CD8-positive, alpha-beta memory T cell (primary cell): ENCODE measurements at regions not wholly inside any gene's neighbourhood (a gene's known extent, or its start where the extent isn't known, plus 50 kb on each side); places are given as distances from the start of the nearest gene placed in this dataset.
"Not testable (repeated sequence)": the region's sequence is repeated elsewhere in the genome, so short reads cannot be mapped to it uniquely, and the experiment has no call there.

Experiments
- CTCF ChIA-PET: fragments of 350-600 bp; sonication (Branson Sonifier 250); formaldehyde crosslinking; loops from one replicate; lab custom pipeline; 2021; ENCODE audit warnings: antibody characterized with exemption; lab: Charles Lee
- POLR2A ChIA-PET: fragments of 350-600 bp; sonication (Branson Sonifier 250); formaldehyde crosslinking; loops from one replicate; lab custom pipeline; 2021; ENCODE audit warnings: antibody characterized with exemption; lab: Charles Lee
- DNase-seq, 5 donors: peaks; one replicate each; pipeline versions ENCODE4 v3.0.0 to v3.0.0-alpha.2; 2020 to 2022; ENCODE audit warnings: mixed read lengths in 1 of 5
- H3K27ac ChIP-seq: one replicate; pipeline ENCODE4 v1.7.0; 2013; ENCODE audit warnings: low read depth, mild to moderate bottlenecking, low read length, moderate library complexity
- H3K27me3 ChIP-seq: 2 replicates; pipeline ENCODE4 v1.7.0; 2013; ENCODE audit warnings: low read length, mild to moderate bottlenecking; ENCODE audit not compliant: insufficient read depth, poor library complexity, severe bottlenecking
- H3K36me3 ChIP-seq: 2 replicates; pipeline ENCODE4 v1.7.0; 2013; ENCODE audit warnings: mild to moderate bottlenecking, low read length, moderate library complexity; ENCODE audit not compliant: insufficient read depth
- H3K4me1 ChIP-seq: 2 replicates; pipeline ENCODE4 v1.7.0; 2013; ENCODE audit warnings: mild to moderate bottlenecking, low read length, moderate library complexity; ENCODE audit not compliant: insufficient read depth
- H3K4me3 ChIP-seq: 2 replicates; pipeline ENCODE4 v1.7.0; 2013; ENCODE audit warnings: mild to moderate bottlenecking, low read length
- H3K9me3 ChIP-seq: 2 replicates; pipeline ENCODE4 v1.7.0; 2013; ENCODE audit warnings: mild to moderate bottlenecking, low read length
- H3K27ac Mint-ChIP-seq, 8 donors: one replicate each; pipeline ENCODE4 v1.8.0; 2020 to 2021; ENCODE audit warnings: mixed read lengths in 8 of 8, mild to moderate bottlenecking in 6 of 8, inconsistent platforms in 3 of 8, moderate library complexity in 3 of 8
- H3K27me3 Mint-ChIP-seq, 2 donors: one replicate each; pipeline ENCODE4 v1.8.0; 2020 to 2021; ENCODE audit warnings: mixed read lengths in 2 of 2, mild to moderate bottlenecking in 1 of 2, moderate library complexity in 1 of 2
- H3K36me3 Mint-ChIP-seq, 3 donors: one replicate each; pipeline ENCODE4 v1.8.0; 2020 to 2021; ENCODE audit warnings: mixed read lengths in 3 of 3, inconsistent platforms in 1 of 3, mild to moderate bottlenecking in 1 of 3
- H3K4me1 Mint-ChIP-seq, 3 donors: one replicate each; pipeline ENCODE4 v1.8.0; 2020 to 2021; ENCODE audit warnings: mixed read lengths in 3 of 3, inconsistent platforms in 1 of 3, mild to moderate bottlenecking in 1 of 3
- H3K4me3 Mint-ChIP-seq, 7 donors: one replicate each; pipeline ENCODE4 v1.8.0; 2020 to 2021; ENCODE audit warnings: mixed read lengths in 7 of 7, mild to moderate bottlenecking in 6 of 7, moderate library complexity in 4 of 7, inconsistent platforms in 2 of 7
- H3K9me3 Mint-ChIP-seq, 5 donors: one replicate each; pipeline ENCODE4 v1.8.0; 2020 to 2022; ENCODE audit warnings: mixed read lengths in 5 of 5, mild to moderate bottlenecking in 3 of 5, moderate library complexity in 2 of 5, inconsistent platforms in 1 of 5

DNA sequence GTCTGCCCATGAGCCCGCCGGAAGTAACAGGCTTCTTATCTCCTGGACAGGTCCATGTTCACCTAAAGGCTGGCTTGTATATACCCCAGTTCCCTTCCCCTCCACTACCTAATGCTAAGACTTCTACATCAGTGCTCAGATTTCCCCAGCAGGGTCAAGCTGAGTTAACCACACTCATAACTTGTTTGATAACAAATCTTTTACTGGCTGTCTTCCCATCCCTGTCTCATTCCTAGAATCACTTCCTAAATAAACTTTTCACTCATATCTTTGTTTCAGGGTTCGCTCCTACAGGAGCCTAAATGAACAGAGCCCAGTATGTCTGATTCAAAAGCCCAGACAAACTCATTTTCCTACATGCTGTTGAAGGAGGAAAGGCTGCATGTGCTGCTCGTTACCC lies 94.0 kb upstream of the SOX11 start:
- H3K4me1 Mint-ChIP-seq, result no peaks in the 10 kb centered on the region
- H3K27ac Mint-ChIP-seq, result no peak overlapping the region
- POLR2A ChIA-PET, result no interaction called here
- no peaks in the 10 kb centered on the region for H3K27me3 ChIP-seq
- no peak overlapping the region for H3K4me3 Mint-ChIP-seq
- H3K36me3 ChIP-seq, result no peaks in the 10 kb centered on the region
- CTCF ChIA-PET, result no interaction called here
- no peak overlapping the region for H3K27ac ChIP-seq
- H3K4me3 ChIP-seq, result no peak overlapping the region
- no peaks in the 10 kb centered on the region for H3K4me1 ChIP-seq
- no peak for DNase-seq
- no peaks in the 10 kb centered on the region for H3K27me3 Mint-ChIP-seq
- H3K36me3 Mint-ChIP-seq, result no peaks in the 10 kb centered on the region
- peaks cover 0 to 6% (median 3%) of the 10 kb centered on the region in 5 donors for H3K9me3 Mint-ChIP-seq
- no peaks in the 10 kb centered on the region for H3K9me3 ChIP-seq

DNA sequence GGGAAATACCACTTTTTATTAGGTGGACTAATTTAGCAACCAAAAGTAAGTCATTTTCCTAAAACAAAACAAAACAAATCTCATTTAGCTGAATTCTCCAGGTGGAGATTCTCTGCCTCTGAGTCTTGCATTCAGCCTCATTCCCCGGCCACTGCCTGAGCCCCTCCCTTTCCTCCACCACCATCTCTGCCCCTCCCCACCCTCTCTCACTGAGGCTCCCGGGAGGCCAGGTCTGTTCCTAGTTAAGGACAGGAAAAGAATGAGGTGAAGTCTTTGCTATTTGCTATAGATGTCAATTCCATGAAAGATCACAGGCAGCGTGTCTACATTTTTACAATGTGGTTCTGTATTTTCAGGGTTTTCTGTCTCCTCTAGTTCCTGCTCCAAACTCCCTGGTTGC lies 83.0 kb upstream of the SOX11 start:
- no peak overlapping the region for H3K4me3 Mint-ChIP-seq
- no peak for DNase-seq
- CTCF ChIA-PET, result no interaction called here
- Histone ChIP-seq H3K27me3 (no peaks in the 10 kb centered on the region), H3K4me3 (no peak overlapping the region), H3K4me1 (no peaks in the 10 kb centered on the region), H3K27ac (no peak overlapping the region), H3K9me3 (no peaks in the 10 kb centered on the region), H3K36me3 (no peaks in the 10 kb centered on the region)
- H3K27me3 Mint-ChIP-seq, result no peaks in the 10 kb centered on the region
- H3K36me3 Mint-ChIP-seq, result no peaks in the 10 kb centered on the region
- no peaks in the 10 kb centered on the region for H3K4me1 Mint-ChIP-seq
- POLR2A ChIA-PET, result no interaction called here
- H3K27ac Mint-ChIP-seq, result no peak overlapping the region
- peaks cover 0 to 18% (median 13%) of the 10 kb centered on the region in 5 donors for H3K9me3 Mint-ChIP-seq

DNA sequence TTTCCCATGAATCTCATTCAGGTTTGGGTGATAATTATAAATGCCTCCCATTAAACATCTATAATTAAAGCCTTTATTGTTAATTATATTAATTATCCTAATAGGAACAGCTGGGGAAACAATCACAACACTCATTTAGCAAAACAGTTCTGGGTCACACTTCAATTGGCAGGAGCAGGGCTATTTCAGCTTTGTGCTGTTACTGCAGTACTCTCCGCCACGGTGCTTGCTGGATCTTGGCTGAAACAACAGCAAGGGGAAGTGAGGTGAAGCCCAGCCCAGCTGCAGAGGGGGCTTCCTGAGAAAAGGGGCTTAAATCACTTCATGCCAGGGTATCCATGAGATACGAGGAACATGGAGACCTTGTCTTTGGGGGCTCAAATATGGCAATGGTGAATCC lies 79.5 kb upstream of the SOX11 start:
- Histone ChIP-seq H3K27ac (no peak overlapping the region), H3K36me3 (no peaks in the 10 kb centered on the region), H3K4me3 (no peak overlapping the region), H3K4me1 (no peaks in the 10 kb centered on the region), H3K9me3 (no peaks in the 10 kb centered on the region), H3K27me3 (no peaks in the 10 kb centered on the region)
- DNase-seq, result no peak
- no peak overlapping the region for H3K4me3 Mint-ChIP-seq
- no peaks in the 10 kb centered on the region for H3K27me3 Mint-ChIP-seq
- CTCF ChIA-PET, result no interaction called here
- no peaks in the 10 kb centered on the region for H3K4me1 Mint-ChIP-seq
- POLR2A ChIA-PET, result no interaction called here
- H3K36me3 Mint-ChIP-seq, result no peaks in the 10 kb centered on the region
- H3K27ac Mint-ChIP-seq, result no peak overlapping the region
- peaks cover 4 to 13% (median 12%) of the 10 kb centered on the region in 5 donors for H3K9me3 Mint-ChIP-seq

DNA sequence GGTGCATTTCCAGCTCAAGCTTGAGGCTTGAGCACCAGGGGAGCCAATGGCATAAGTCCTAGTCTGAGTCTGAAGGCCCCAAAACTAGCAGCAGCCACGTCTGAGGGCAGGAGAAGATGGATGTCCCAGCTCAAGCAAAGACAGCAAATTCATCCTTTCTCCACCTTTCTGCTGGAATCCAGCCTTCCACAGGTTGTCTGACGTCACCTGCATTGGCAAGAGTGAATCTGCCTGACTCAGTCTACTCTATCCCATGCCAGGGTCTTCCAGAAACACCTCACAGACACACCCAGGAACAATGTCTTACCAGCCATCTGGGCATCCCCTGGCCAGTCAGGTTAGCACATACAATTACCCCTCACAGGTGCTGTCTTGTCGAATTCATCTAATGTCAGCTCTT lies 76.2 kb upstream of the SOX11 start:
- no peaks in the 10 kb centered on the region for H3K4me1 Mint-ChIP-seq
- Histone ChIP-seq H3K4me1 (no peaks in the 10 kb centered on the region), H3K9me3 (no peaks in the 10 kb centered on the region), H3K36me3 (no peaks in the 10 kb centered on the region), H3K4me3 (no peak overlapping the region), H3K27me3 (no peaks in the 10 kb centered on the region), H3K27ac (no peak overlapping the region)
- no peaks in the 10 kb centered on the region for H3K27me3 Mint-ChIP-seq
- CTCF ChIA-PET, result no interaction called here
- no peak overlapping the region for H3K4me3 Mint-ChIP-seq
- no peaks in the 10 kb centered on the region for H3K36me3 Mint-ChIP-seq
- POLR2A ChIA-PET, result no interaction called here
- H3K9me3 Mint-ChIP-seq, result peaks cover 1 to 11% (median 10%) of the 10 kb centered on the region in 5 donors
- no peak for DNase-seq
- no peak overlapping the region for H3K27ac Mint-ChIP-seq

DNA sequence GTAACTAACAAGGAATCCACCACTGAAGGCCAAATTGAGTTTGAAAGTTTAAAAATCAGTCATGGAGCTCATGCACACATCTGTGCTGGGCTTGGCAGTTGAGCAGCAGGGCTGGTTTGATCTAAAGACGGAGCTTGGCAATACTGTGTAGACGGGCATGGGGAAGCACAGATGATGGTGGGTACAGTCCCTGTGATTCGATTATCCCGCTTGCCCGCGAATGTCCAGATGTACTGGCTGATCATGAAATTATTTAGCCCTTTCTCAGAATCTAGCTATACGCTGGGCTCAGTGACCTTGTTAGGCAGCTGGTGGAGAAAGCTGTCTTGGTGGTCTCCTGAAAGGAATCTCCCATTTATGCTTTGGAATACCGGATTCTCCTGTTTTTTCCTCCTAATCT lies 74.8 kb upstream of the SOX11 start:
- H3K27me3 Mint-ChIP-seq, result no peaks in the 10 kb centered on the region
- Histone ChIP-seq H3K27me3 (no peaks in the 10 kb centered on the region), H3K4me3 (no peak overlapping the region), H3K36me3 (no peaks in the 10 kb centered on the region), H3K27ac (no peak overlapping the region), H3K4me1 (no peaks in the 10 kb centered on the region), H3K9me3 (no peaks in the 10 kb centered on the region)
- ChIA-PET CTCF (no interaction called here), POLR2A (no interaction called here)
- no peak for DNase-seq
- H3K4me1 Mint-ChIP-seq, result no peaks in the 10 kb centered on the region
- no peak overlapping the region for H3K4me3 Mint-ChIP-seq
- no peak overlapping the region for H3K27ac Mint-ChIP-seq
- peaks cover 0 to 9% (median 7%) of the 10 kb centered on the region in 5 donors for H3K9me3 Mint-ChIP-seq
- H3K36me3 Mint-ChIP-seq, result no peaks in the 10 kb centered on the region

DNA sequence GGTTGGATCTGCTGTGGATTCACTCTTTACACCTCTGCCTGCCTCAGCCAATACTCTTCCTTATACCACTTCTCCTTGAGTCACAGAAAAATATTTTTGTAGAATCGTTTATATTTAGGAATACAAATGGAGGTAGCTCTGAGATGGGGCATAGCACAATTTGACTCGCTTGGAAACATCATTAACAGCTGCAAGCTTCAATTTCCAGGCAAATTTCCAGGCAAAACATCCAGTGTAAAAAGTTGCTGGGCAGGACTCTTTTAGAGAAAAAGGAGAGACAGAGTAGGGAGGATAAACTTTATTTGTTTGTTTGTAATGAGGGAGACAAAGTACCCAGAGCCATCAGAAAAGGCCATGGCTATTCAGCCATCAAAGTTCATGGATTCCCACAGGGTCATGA lies 74.4 kb upstream of the SOX11 start:
- no peak overlapping the region for H3K4me3 Mint-ChIP-seq
- Histone ChIP-seq H3K27ac (no peak overlapping the region), H3K4me1 (no peaks in the 10 kb centered on the region), H3K27me3 (no peaks in the 10 kb centered on the region), H3K36me3 (no peaks in the 10 kb centered on the region), H3K4me3 (no peak overlapping the region), H3K9me3 (no peaks in the 10 kb centered on the region)
- no peak overlapping the region for H3K27ac Mint-ChIP-seq
- no peaks in the 10 kb centered on the region for H3K36me3 Mint-ChIP-seq
- H3K27me3 Mint-ChIP-seq, result no peaks in the 10 kb centered on the region
- peaks cover 0 to 9% (median 7%) of the 10 kb centered on the region in 5 donors for H3K9me3 Mint-ChIP-seq
- ChIA-PET CTCF (no interaction called here), POLR2A (no interaction called here)
- no peaks in the 10 kb centered on the region for H3K4me1 Mint-ChIP-seq
- DNase-seq, result no peak

DNA sequence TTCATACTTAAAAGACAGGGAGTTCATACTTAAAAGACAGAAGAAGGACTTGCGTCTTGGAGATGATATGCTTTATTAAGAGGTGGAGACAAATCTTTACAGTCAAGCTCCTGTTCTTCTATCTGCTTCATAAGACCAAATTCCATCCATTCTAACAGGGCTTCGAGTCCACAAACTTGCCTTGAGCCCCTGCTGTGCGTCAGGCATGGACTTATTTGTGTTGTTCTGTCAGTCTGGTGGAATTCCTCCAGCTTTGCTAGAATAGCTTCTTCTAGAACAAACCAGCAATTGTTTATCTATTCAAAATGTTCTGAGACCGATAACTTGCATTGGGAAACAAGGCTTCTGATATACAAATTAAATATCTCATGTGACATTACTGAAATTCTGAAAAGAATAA lies 73.9 kb upstream of the SOX11 start:
- Mint-ChIP-seq H3K9me3 (peaks cover 0 to 9% (median 7%) of the 10 kb centered on the region in 5 donors), H3K4me1 (no peaks in the 10 kb centered on the region), H3K36me3 (no peaks in the 10 kb centered on the region), H3K4me3 (no peak overlapping the region), H3K27me3 (no peaks in the 10 kb centered on the region), H3K27ac (no peak overlapping the region)
- CTCF ChIA-PET, result no interaction called here
- H3K27ac ChIP-seq, result no peak overlapping the region
- no peaks in the 10 kb centered on the region for H3K27me3 ChIP-seq
- POLR2A ChIA-PET, result no interaction called here
- H3K4me3 ChIP-seq, result no peak overlapping the region
- no peaks in the 10 kb centered on the region for H3K4me1 ChIP-seq
- DNase-seq, result no peak
- H3K9me3 ChIP-seq, result no peaks in the 10 kb centered on the region
- H3K36me3 ChIP-seq, result no peaks in the 10 kb centered on the region

DNA sequence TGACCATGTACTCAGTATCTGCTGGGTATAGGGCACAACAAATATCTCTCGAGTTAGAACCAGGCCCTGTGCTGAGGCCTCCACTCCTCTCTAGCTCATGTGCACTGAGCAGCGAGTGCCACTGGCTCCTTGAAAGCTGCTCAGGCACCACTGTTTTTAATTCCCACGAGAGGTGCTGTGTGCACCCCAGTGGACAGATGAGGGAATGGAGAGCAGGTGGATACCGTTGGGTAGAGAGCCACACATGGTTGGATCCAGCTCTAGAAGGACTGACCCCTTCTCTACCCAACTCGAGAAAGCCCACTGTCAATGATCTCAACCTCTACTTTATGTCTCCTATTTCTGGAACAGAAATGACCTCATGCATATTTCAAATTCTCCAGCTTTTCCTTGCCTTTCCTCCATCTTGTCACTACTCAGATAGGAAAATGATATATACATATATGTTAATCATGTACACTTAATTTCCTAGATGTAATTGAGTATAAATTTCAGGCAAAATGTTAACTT lies 66.6 kb upstream of the SOX11 start:
- H3K27ac ChIP-seq, H3K9me3 Mint-ChIP-seq, H3K27me3 ChIP-seq, H3K4me3 ChIP-seq, H3K4me1 ChIP-seq, DNase-seq, H3K4me1 Mint-ChIP-seq, POLR2A ChIA-PET, H3K36me3 ChIP-seq, CTCF ChIA-PET, H3K9me3 ChIP-seq, H3K4me3 Mint-ChIP-seq, H3K27me3 Mint-ChIP-seq, H3K36me3 Mint-ChIP-seq, H3K27ac Mint-ChIP-seq: not testable (repeated sequence)

DNA sequence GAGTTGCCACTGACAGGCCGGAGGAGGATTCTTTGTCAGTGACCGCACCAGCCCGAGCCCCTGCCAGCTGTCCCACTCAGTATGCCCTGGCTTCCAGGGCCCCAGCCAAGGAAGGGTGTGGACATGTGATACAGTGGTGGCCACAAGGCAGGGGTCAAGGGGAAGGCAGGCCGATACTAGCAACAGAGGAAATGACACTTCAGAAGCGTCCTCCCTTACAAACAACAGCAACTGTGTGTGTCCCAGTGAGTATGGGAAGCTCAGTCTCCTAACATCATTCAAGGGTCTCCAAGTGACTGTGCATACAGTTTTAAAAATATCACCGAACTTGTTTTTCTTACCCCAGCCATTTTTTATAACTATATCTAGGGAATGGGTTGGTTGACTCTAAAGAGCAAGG lies 63.7 kb upstream of the SOX11 start:
- POLR2A ChIA-PET, H3K4me3 ChIP-seq, H3K27ac ChIP-seq, CTCF ChIA-PET, H3K27ac Mint-ChIP-seq, H3K4me1 Mint-ChIP-seq, H3K4me3 Mint-ChIP-seq, DNase-seq, H3K9me3 ChIP-seq, H3K36me3 ChIP-seq, H3K4me1 ChIP-seq, H3K36me3 Mint-ChIP-seq, H3K27me3 Mint-ChIP-seq, H3K27me3 ChIP-seq: not testable (repeated sequence)
- peaks cover 3 to 11% (median 4%) of the 10 kb centered on the region in 5 donors for H3K9me3 Mint-ChIP-seq
